ENCODE measurements at regions not wholly inside any gene's neighbourhood (a gene's known extent, or its start where the extent isn't known, plus 50 kb on each side); places are given as distances from the start of the nearest gene placed in this dataset.

GRCh38 chr7:53965716-53966115 is 576.5 kb upstream of the VSTM2A start:
- no peak for DNase-seq (ENCODE audit: low spot score)

GRCh38 chr7:53983480-53983879 is 558.7 kb upstream of the VSTM2A start:
- no peak for DNase-seq (ENCODE audit: low spot score)

- DNase-seq (ENCODE audit: low spot score) = no peak
Measured at GRCh38 chr7:53984776-53985175, 557.4 kb upstream of the VSTM2A start.

- DNase-seq (ENCODE audit: low spot score) = no peak
Measured at GRCh38 chr7:53988376-53988775, 553.8 kb upstream of the VSTM2A start.

GRCh38 chr7:53993224-53993623 is 549.0 kb upstream of the VSTM2A start:
- no peak for DNase-seq (ENCODE audit: low spot score)

- no peak for DNase-seq (ENCODE audit: low spot score)
Measured at GRCh38 chr7:53996876-53997275, 545.3 kb upstream of the VSTM2A start.

GRCh38 chr7:54014765-54015164 is 527.4 kb upstream of the VSTM2A start:
- DNase-seq (ENCODE audit: low spot score) = no peak

- no peak for DNase-seq (ENCODE audit: low spot score)
Measured at GRCh38 chr7:54015251-54015650, 526.9 kb upstream of the VSTM2A start.

GRCh38 chr7:54037873-54038272 is 504.3 kb upstream of the VSTM2A start:
- no peak for DNase-seq (ENCODE audit: low spot score)

- DNase-seq (ENCODE audit: low spot score) = no peak
Measured at GRCh38 chr7:54060643-54061042, 481.5 kb upstream of the VSTM2A start.

GRCh38 chr7:54066643-54067042 is 475.5 kb upstream of the VSTM2A start:
- DNase-seq (ENCODE audit: low spot score) = no peak

GRCh38 chr7:54069843-54070242 is 472.3 kb upstream of the VSTM2A start:
- no peak for DNase-seq (ENCODE audit: low spot score)

GRCh38 chr7:54072710-54073109 is 469.5 kb upstream of the VSTM2A start:
- DNase-seq (ENCODE audit: low spot score) = no peak

- DNase-seq (ENCODE audit: low spot score) = no peak
Measured at GRCh38 chr7:54076616-54077015, 465.6 kb upstream of the VSTM2A start.

GRCh38 chr7:54080525-54080924 is 461.6 kb upstream of the VSTM2A start:
- no peak for DNase-seq (ENCODE audit: low spot score)

- DNase-seq (ENCODE audit: low spot score) = no peak
Measured at GRCh38 chr7:54080971-54081370, 461.2 kb upstream of the VSTM2A start.

- no peak for DNase-seq (ENCODE audit: low spot score)
Measured at GRCh38 chr7:54084340-54084739, 457.8 kb upstream of the VSTM2A start.

GRCh38 chr7:54090652-54091213 is 451.4 kb upstream of the VSTM2A start:
- no peak for DNase-seq (ENCODE audit: low spot score)

- DNase-seq (ENCODE audit: low spot score) = no peak
Measured at GRCh38 chr7:54091322-54091721, 450.9 kb upstream of the VSTM2A start.

- DNase-seq (ENCODE audit: low spot score) = no peak
Measured at GRCh38 chr7:54097886-54098285, 444.3 kb upstream of the VSTM2A start.

GRCh38 chr7:54109501-54109900 is 432.7 kb upstream of the VSTM2A start:
- DNase-seq (ENCODE audit: low spot score) = no peak

- no peak for DNase-seq (ENCODE audit: low spot score)
Measured at GRCh38 chr7:54111814-54112511, 430.2 kb upstream of the VSTM2A start.

GRCh38 chr7:54112567-54112966 is 429.6 kb upstream of the VSTM2A start:
- no peak for DNase-seq (ENCODE audit: low spot score)

Measured in putamen (tissue), 1 donor.